ENCODE measurements at regions not wholly inside any gene's neighbourhood (a gene's known extent, or its start where the extent isn't known, plus 50 kb on each side); places are given as distances from the start of the nearest gene placed in this dataset.

DNA sequence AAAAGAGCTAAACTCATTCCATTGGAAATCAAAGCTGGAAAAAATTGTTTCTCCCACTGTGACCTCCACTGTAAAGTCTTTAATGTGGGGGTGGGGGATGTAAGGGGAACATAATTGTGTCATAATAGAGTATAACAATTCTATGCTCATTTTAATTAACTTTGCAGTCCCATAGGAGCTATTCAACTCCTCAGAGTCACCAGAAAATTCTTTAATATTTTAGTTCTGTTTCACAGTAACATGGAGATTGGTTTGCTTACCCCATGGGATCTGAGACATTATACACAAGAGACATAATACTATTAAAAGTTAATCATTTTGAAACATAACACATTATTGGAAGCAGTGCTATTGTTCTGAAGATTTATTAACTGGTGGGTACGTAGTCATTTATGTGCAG lies 765.9 kb upstream of the GRM7 start:
- no TSS peak for BruUV-seq (replicated peaks)
- DNase-seq (ENCODE audit: low spot score) (no peak), FAIRE-seq (no peak), ATAC-seq (no peak)
- Histone ChIP-seq H4K20me1 (ENCODE audit: insufficient read depth, low read length) (no peaks in the 10 kb centered on the region), H3K9me3 (ENCODE audit: low read length) (peaks cover 95% of the 10 kb centered on the region), H3K4me1 (ENCODE audit: insufficient read depth, low read length) (no peaks in the 10 kb centered on the region), H3K4me2 (ENCODE audit: low read depth, low read length) (no peak overlapping the region), H3K4me3 (replicated peaks in 1 of 3; ENCODE audit: insufficient read depth in 1 of 3, low read depth in 2 of 3, low read length in 3 of 3) (no peak overlapping the region), H3K27ac (ENCODE audit: extremely low read length, insufficient read depth, low read length) (no peak overlapping the region), H3K27me3 (ENCODE audit: control insufficient read depth in 1 of 2, insufficient read depth in 2 of 2, low read length in 2 of 2) (no peaks in the 10 kb centered on the region), H3K79me2 (ENCODE audit: insufficient read depth, low read length) (no peaks in the 10 kb centered on the region), H3K36me3 (replicated peaks in 1 of 2; ENCODE audit: control insufficient read depth in 1 of 2, insufficient read depth in 2 of 2, low read length in 2 of 2) (no peaks in the 10 kb centered on the region), H2AFZ (ENCODE audit: low read length) (no peak overlapping the region), H3K9ac (ENCODE audit: insufficient read depth, low read depth, low read length) (no peak overlapping the region)
- ChIA-PET POLR2A (no interaction called here), CTCF (ENCODE audit: low intra/inter-chr PET ratio, low total read pairs) (no interaction called here)
- intact Hi-C loops (cut with micrococcal nuclease; ENCODE audit: unreplicated experiment) (no loop called here), in situ Hi-C loops (cut with HindIII; ENCODE audit: extremely low pct_ligation_motif_present, low pct_unique_long_range_greater_than_20kb) (no loop called here)
- TF ChIP-seq U2AF1 (optimal IDR thresholded peaks at IDR 0.05; ENCODE audit: low read depth, low read length) = no peak
- no peak for TF ChIP-seq CREB1 (IDR thresholded peaks at IDR 0.05)
- TF ChIP-seq CREB1 (CRISPR knock-in tag; IDR thresholded peaks at IDR 0.05) = no peak
- TF ChIP-seq ZNF432 (CRISPR knock-in tag; IDR thresholded peaks at IDR 0.05; ENCODE audit: borderline replicate concordance) = no peak
- no peak for TF ChIP-seq ZNF382 (CRISPR knock-in tag; IDR thresholded peaks at IDR 0.05; ENCODE audit: borderline replicate concordance)
- TF ChIP-seq ZNF530 (CRISPR knock-in tag; IDR thresholded peaks at IDR 0.05; ENCODE audit: low read depth) = no peak
- TF ChIP-seq, protein P1, sequence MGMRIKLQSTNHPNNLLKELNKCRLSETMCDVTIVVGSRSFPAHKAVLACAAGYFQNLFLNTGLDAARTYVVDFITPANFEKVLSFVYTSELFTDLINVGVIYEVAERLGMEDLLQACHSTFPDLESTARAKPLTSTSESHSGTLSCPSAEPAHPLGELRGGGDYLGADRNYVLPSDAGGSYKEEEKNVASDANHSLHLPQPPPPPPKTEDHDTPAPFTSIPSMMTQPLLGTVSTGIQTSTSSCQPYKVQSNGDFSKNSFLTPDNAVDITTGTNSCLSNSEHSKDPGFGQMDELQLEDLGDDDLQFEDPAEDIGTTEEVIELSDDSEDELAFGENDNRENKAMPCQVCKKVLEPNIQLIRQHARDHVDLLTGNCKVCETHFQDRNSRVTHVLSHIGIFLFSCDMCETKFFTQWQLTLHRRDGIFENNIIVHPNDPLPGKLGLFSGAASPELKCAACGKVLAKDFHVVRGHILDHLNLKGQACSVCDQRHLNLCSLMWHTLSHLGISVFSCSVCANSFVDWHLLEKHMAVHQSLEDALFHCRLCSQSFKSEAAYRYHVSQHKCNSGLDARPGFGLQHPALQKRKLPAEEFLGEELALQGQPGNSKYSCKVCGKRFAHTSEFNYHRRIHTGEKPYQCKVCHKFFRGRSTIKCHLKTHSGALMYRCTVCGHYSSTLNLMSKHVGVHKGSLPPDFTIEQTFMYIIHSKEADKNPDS (CRISPR knock-in tag; IDR thresholded peaks at IDR 0.05) = no peak
- no peak for TF ChIP-seq ZNF670 (CRISPR knock-in tag; IDR thresholded peaks at IDR 0.05; ENCODE audit: borderline replicate concordance)
- 8% methylated on average over 1 of the region's 1 CpG for WGBS (ENCODE audit: low lambda C conversion rate)

DNA sequence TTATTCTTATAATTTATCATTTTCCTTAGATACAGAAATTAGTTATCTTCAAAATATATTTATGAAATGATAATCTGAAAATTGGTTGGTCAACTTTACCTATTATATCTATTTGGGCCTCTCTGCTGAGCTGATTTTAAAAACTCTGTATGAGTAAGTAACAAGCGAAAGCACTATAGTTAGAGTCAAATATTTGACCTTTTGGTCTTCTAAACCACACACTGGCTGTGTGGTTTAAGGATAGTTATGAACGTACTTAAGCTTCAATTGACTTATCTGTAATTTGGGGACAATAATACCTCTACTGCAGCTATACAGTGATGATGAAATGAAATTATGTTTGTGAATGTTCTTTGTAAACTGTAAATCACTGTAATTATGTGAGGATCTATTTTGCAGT lies 763.9 kb upstream of the GRM7 start:
- Histone ChIP-seq H3K36me3 (replicated peaks in 1 of 2; ENCODE audit: control insufficient read depth in 1 of 2, insufficient read depth in 2 of 2, low read length in 2 of 2) (no peaks in the 10 kb centered on the region), H3K79me2 (ENCODE audit: insufficient read depth, low read length) (no peaks in the 10 kb centered on the region), H3K4me3 (replicated peaks in 1 of 3; ENCODE audit: insufficient read depth in 1 of 3, low read depth in 2 of 3, low read length in 3 of 3) (no peak overlapping the region), H2AFZ (ENCODE audit: low read length) (no peak overlapping the region), H3K27me3 (ENCODE audit: control insufficient read depth in 1 of 2, insufficient read depth in 2 of 2, low read length in 2 of 2) (no peaks in the 10 kb centered on the region), H3K9me3 (ENCODE audit: low read length) (peaks cover 85% of the 10 kb centered on the region), H4K20me1 (ENCODE audit: insufficient read depth, low read length) (no peaks in the 10 kb centered on the region), H3K4me2 (ENCODE audit: low read depth, low read length) (no peak overlapping the region), H3K4me1 (ENCODE audit: insufficient read depth, low read length) (no peaks in the 10 kb centered on the region), H3K9ac (ENCODE audit: insufficient read depth, low read depth, low read length) (no peak overlapping the region), H3K27ac (ENCODE audit: extremely low read length, insufficient read depth, low read length) (no peak overlapping the region)
- POLR2A ChIA-PET = no interaction called here
- FAIRE-seq (no peak), DNase-seq (ENCODE audit: low spot score) (no peak), ATAC-seq (no peak)
- CTCF ChIA-PET (ENCODE audit: low intra/inter-chr PET ratio, low total read pairs) = no interaction called here
- intact Hi-C loops (cut with micrococcal nuclease; ENCODE audit: unreplicated experiment) = no loop called here
- in situ Hi-C loops (cut with HindIII; ENCODE audit: extremely low pct_ligation_motif_present, low pct_unique_long_range_greater_than_20kb) = no loop called here
- WGBS (ENCODE audit: low lambda C conversion rate) = 8% methylated on average over 2 of the region's 2 CpGs
- no TSS peak for BruUV-seq (replicated peaks)
- TF ChIP-seq FOSL1 (CRISPR knock-in tag; IDR thresholded peaks at IDR 0.05; ENCODE audit: borderline replicate concordance) (no peak), ZNF121 (CRISPR knock-in tag; IDR thresholded peaks at IDR 0.05) (no peak), HNRNPL (IDR thresholded peaks at IDR 0.05; ENCODE audit: low read depth, low read length) (no peak), ATRX (CRISPR knock-in tag; IDR thresholded peaks at IDR 0.05; ENCODE audit: borderline replicate concordance) (no peak)
- TF ChIP-seq, protein P2, sequence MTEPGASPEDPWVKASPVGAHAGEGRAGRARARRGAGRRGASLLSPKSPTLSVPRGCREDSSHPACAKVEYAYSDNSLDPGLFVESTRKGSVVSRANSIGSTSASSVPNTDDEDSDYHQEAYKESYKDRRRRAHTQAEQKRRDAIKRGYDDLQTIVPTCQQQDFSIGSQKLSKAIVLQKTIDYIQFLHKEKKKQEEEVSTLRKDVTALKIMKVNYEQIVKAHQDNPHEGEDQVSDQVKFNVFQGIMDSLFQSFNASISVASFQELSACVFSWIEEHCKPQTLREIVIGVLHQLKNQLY (CRISPR knock-in tag; IDR thresholded peaks at IDR 0.05) = no peak
- TF ChIP-seq, protein P3, sequence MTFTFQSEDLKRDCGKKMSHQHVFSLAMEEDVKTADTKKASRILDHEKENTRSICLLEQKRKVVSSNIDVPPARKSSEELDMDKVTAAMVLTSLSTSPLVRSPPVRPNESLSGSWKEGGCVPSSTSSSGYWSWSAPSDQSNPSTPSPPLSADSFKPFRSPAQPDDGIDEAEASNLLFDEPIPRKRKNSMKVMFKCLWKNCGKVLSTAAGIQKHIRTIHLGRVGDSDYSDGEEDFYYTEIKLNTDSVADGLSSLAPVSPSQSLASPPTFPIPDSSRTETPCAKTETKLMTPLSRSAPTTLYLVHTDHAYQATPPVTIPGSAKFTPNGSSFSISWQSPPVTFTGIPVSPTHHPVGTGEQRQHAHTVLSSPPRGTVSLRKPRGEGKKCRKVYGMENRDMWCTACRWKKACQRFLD (CRISPR knock-in tag; IDR thresholded peaks at IDR 0.05; ENCODE audit: borderline replicate concordance) = no peak
